H1 (cell line): ENCODE measurements at regions not wholly inside any gene's neighbourhood (a gene's known extent, or its start where the extent isn't known, plus 50 kb on each side); places are given as distances from the start of the nearest gene placed in this dataset.

ENCODE experiments used
- CBX5 ChIP-seq: fragments of 300-800, 300-1000 bp; sonication (generic); IDR thresholded peaks from 2 replicates; pipeline ENCODE4 v1.7.1; 2016; ENCODE audit warnings: antibody characterized with exemption, low read length, low read depth
- CEBPB ChIP-seq: IDR thresholded peaks from 2 replicates; pipeline ENCODE4 v1.6.1; 2012; ENCODE audit warnings: low read depth, low read length
- CHD2 ChIP-seq: IDR thresholded peaks from 2 replicates; pipeline ENCODE4 v1.6.1; 2012; ENCODE audit warnings: low read length, improper control_type of control experiment
- CTCF ChIP-seq, 3 experiments: IDR thresholded peaks; 1 replicate in 2 of 3; 2 replicates in 1 of 3; pipeline versions ENCODE4 v1.5.1 to v1.6.1; 2011; ENCODE audit warnings: low read length in 3 of 3, mild to moderate bottlenecking in 3 of 3, inconsistent platforms in 2 of 3, low read depth in 1 of 3, moderate library complexity in 1 of 3; ENCODE audit not compliant: insufficient read depth in 1 of 3; ENCODE audit errors: control extremely low read depth in 1 of 3
- EZH2 ChIP-seq: fragments of 200-600 bp; sonication (generic); IDR thresholded peaks from 2 replicates; pipeline ENCODE4 v1.7.1; 2012; ENCODE audit warnings: low read depth, mild to moderate bottlenecking, moderate library complexity, low read length, inconsistent platforms; ENCODE audit not compliant: severe bottlenecking
- HDAC2 ChIP-seq, 2 experiments: fragments of 300-600 bp in 1 of 2; sonication (generic) in 1 of 2; IDR thresholded peaks; 2 replicates each; pipeline ENCODE4 v1.6.1; 2011 to 2012; ENCODE audit warnings: low read depth in 2 of 2, low read length in 2 of 2, mild to moderate bottlenecking in 2 of 2, moderate library complexity in 2 of 2, borderline replicate concordance in 1 of 2, inconsistent platforms in 1 of 2
- JUND ChIP-seq: IDR thresholded peaks from 2 replicates; pipeline ENCODE4 v1.6.1; 2011; ENCODE audit warnings: mild to moderate bottlenecking, improper control_type of control experiment, low read length
- KDM1A ChIP-seq: fragments of 200-600, 300-600 bp; sonication (generic); IDR thresholded peaks from 2 replicates; pipeline ENCODE4 v1.7.1; 2016; ENCODE audit warnings: mild to moderate bottlenecking, low read length, borderline replicate concordance
- POLR2A ChIP-seq, 2 experiments: IDR thresholded peaks; 1 replicate in 1 of 2; 2 replicates in 1 of 2; pipeline ENCODE4 v1.6.1; 2011; ENCODE audit warnings: low read depth in 2 of 2, low read length in 2 of 2, mild to moderate bottlenecking in 2 of 2; ENCODE audit errors: control extremely low read depth in 1 of 2
- SP2 ChIP-seq: IDR thresholded peaks from 2 replicates; pipeline ENCODE4 v1.6.1; 2012; ENCODE audit warnings: mild to moderate bottlenecking, low read length, inconsistent platforms
- TAF1 ChIP-seq: IDR thresholded peaks from 2 replicates; pipeline ENCODE4 v1.6.1; 2011; ENCODE audit warnings: mild to moderate bottlenecking, low read depth, low read length

GRCh38 chr2:82650038-82650437, 1809.0 kb downstream of the SUCLG1 start:
- TF ChIP-seq KDM1A: no peak
- TF ChIP-seq EZH2: no peak
- no peak for TF ChIP-seq CBX5
- TF ChIP-seq CEBPB: no peak
- no peak for TF ChIP-seq TAF1
- no peak for TF ChIP-seq CTCF (IDR thresholded peaks at IDR 0.05; ENCODE audit: control extremely low read depth in 1 of 3, insufficient read depth in 1 of 3, low read depth in 1 of 3, low read length in 3 of 3)
- no peak for TF ChIP-seq POLR2A (IDR thresholded peaks at IDR 0.05; ENCODE audit: control extremely low read depth in 1 of 2, low read depth in 2 of 2, low read length in 2 of 2)
- no peak for TF ChIP-seq SP2
- TF ChIP-seq CHD2: no peak
- no peak for TF ChIP-seq HDAC2 (IDR thresholded peaks at IDR 0.05; ENCODE audit: borderline replicate concordance in 1 of 2, low read depth in 2 of 2, low read length in 2 of 2)
- no peak for TF ChIP-seq JUND
